Heart right ventricle (tissue), 16 donors: ENCODE measurements at regions not wholly inside any gene's neighbourhood (a gene's known extent, or its start where the extent isn't known, plus 50 kb on each side); places are given as distances from the start of the nearest gene placed in this dataset.
A peak's percentile ranks its signal among the peaks of the same experiment; 100 is the strongest.

ENCODE experiments used
- ATAC-seq, 8 donors: fragments of 200-7000 bp; cut with Tn5 transposase; one replicate each; pipeline ENCODE4 v1.9.1; 2020; ENCODE audit warnings: mild to moderate bottlenecking in 8 of 8, moderate library complexity in 8 of 8, moderate number of reproducible peaks in 1 of 8
- DNase-seq, 2 donors: peaks; one replicate each; pipeline ENCODE4 v3.0.0-alpha.2; 2020
- H3K27ac ChIP-seq, 10 donors: fragments of 200-600 bp; sonication (generic) in 2 of 10; one replicate each; pipeline versions ENCODE4 v1.5.0 to v1.8.0; 2020 to 2022; ENCODE audit warnings: mild to moderate bottlenecking in 3 of 10
- H3K27me3 ChIP-seq, 7 donors: fragments of 200-600 bp; one replicate each; pipeline ENCODE4 v1.8.0; 2021 to 2022; ENCODE audit warnings: mild to moderate bottlenecking in 2 of 7
- H3K36me3 ChIP-seq, 9 donors: fragments of 200-600 bp; sonication (generic) in 1 of 9; one replicate each; pipeline versions ENCODE4 v1.5.0 to v1.8.0; 2020 to 2022; ENCODE audit warnings: mild to moderate bottlenecking in 2 of 9
- H3K4me1 ChIP-seq, 9 donors: fragments of 200-600 bp; sonication (generic) in 1 of 9; one replicate each; pipeline versions ENCODE4 v1.5.0 to v1.8.0; 2020 to 2022; ENCODE audit warnings: mild to moderate bottlenecking in 4 of 9
- H3K4me3 ChIP-seq, 10 donors: fragments of 200-600 bp; sonication (generic) in 2 of 10; one replicate each; pipeline versions ENCODE4 v1.5.0 to v1.8.0; 2020 to 2022; ENCODE audit warnings: mild to moderate bottlenecking in 7 of 10, moderate library complexity in 2 of 10
- H3K9me3 ChIP-seq, 11 donors: fragments of 200-600 bp in 10 of 11; sonication (generic) in 2 of 11; one replicate each; pipeline versions ENCODE4 v1.5.0 to v1.8.0; 2013 to 2022; ENCODE audit warnings: mild to moderate bottlenecking in 2 of 11, control low read depth in 1 of 11, moderate library complexity in 1 of 11
- CTCF ChIP-seq, 9 donors: fragments of 200-600 bp; sonication (generic) in 2 of 9; IDR thresholded peaks; one replicate each; pipeline versions ENCODE4 v1.5.0 to v1.8.0; 2021 to 2022; ENCODE audit warnings: antibody characterized with exemption in 9 of 9, mild to moderate bottlenecking in 5 of 9, moderate library complexity in 1 of 9
- WGBS, 2 donors: extraction: QIAGEN DNeasy Blood & Tissue Kit; methylation state at CpG; one replicate each; pipeline ENCODE4 v1.1.7; 2013; ENCODE audit warnings: inconsistent platforms in 1 of 2; 5-methylcytosine and 5-hydroxymethylcytosine counted together
- intact Hi-C, 10 donors: fragments of 100-400 bp; cut with DNase I; formaldehyde crosslinking; loops; one replicate each; pipeline versions ENCODE4 v1.11.1 to v1.14.2; 2022
- donor health status: Arrhythmogenic right ventricular cardiomyopathy.
- donor health status: ischemic (EF 13 %, LVEDD 7.1; RV severe dilation, severe dysfunction).
- donor health status: healthy with polysubstance abuse.
- donor health status: DM: no; HTN: yes; CAD: no.
- donor health status: DM: no; HTN: no; CAD: no.
- donor health status: ischemic (EF 25% LVEDD 6.9; RV normal size, moderate dysfunction).
- donor health status: ischemic (EF 25% LVEDD 5.7; RV mildly dilated, moderate dysfunction).
- donor health status: healthy.
- donor health status: DM: yes; HTN: yes; CAD: no.
- donor health status: Ischemic cardiomyopathy.
- donor health status: ischemic (EF 35%, LVEDD 5.7; RV mildly dilated, moderate dysfunction).
- donor health status: nonischemic (EF 11% LVEDD 7.7; RV severe dilation, severe dysfunction).
- donor health status: DM: yes; HTN: yes; CAD: no.
- donor health status: PGD.
- donor health status: ischemic (EF 29% LVEDD 5.4; RV normal size, mild dysfunction).
- donor health status: nonischemic (EF 23%, LVEDD 6.1; RV moderate dilation, normal function).

DNA sequence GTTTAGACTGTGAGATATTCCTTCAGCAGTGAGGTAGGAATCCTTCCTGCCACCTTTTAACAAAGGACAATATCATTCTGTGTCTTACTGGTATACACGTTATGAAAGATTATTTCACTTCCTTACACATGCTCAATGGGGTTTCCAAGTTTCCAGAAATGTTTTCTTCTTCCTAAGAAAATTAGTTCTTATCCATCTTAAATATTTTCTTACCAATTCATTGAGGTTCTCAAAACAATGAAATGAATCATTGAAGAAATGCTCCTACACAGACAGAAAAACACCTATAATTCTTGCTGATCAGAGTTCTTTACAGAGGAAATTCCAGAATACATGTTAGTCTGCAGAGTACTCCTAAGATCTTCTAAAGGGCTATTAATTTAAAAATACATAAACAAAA, 51.4 kb upstream of the SEC61G start:
- TF ChIP-seq CTCF (IDR thresholded peaks at IDR 0.05) = no peak
- 49 to 51% methylated on average over 1 of the region's 1 CpG for WGBS, 2 donors
- H3K9me3 ChIP-seq = no peaks in the 10 kb centered on the region

GRCh38 chr7:54811041-54811845, 52.2 kb upstream of the SEC61G start:
- TF ChIP-seq CTCF (IDR thresholded peaks at IDR 0.05) = no peak
- Histone ChIP-seq H3K4me3 (no peak overlapping the region), H3K36me3 (no peaks in the 10 kb centered on the region), H3K9me3 (no peaks in the 10 kb centered on the region), H3K4me1 (peaks cover 5 to 43% (median 27%) of the 10 kb centered on the region in 9 donors), H3K27ac (peak overlapping the region in 9 of 10 donors; percentile 24 to 77 (median 58)), H3K27me3 (no peaks in the 10 kb centered on the region)
- WGBS, 2 donors = 45 to 49% methylated on average over 5 of the region's 5 CpGs
- intact Hi-C loops = no loop called here
- ATAC-seq = peak in 7 of 8 donors; percentile 48 to 90 (median 77)
- DNase-seq = no peak

More for the DNA sequence above, 51.4 kb upstream of the SEC61G start:
- Histone ChIP-seq H3K27me3 (no peaks in the 10 kb centered on the region), H3K27ac (peak overlapping the region in 6 of 10 donors; percentile 41 to 72 (median 62)), H3K36me3 (no peaks in the 10 kb centered on the region), H3K4me3 (no peak overlapping the region), H3K4me1 (peaks cover 5 to 43% (median 27%) of the 10 kb centered on the region in 9 donors)
- no peak for DNase-seq
- intact Hi-C loops = no loop called here
- no peak for ATAC-seq

GRCh38 chr7:54811846-54812254, 52.8 kb upstream of the SEC61G start:
- peak overlapping the region in 8 of 10 donors; percentile 41 to 77 (median 62) for H3K27ac ChIP-seq
- WGBS, 2 donors = 58 to 64% methylated on average over 8 of the region's 8 CpGs
- no peak for TF ChIP-seq CTCF (IDR thresholded peaks at IDR 0.05)
- H3K36me3 ChIP-seq = no peaks in the 10 kb centered on the region
- peak in 1 of 2 donors; percentile 14 for DNase-seq
- H3K9me3 ChIP-seq = peaks cover 0 to 2% (median 0%) of the 10 kb centered on the region in 11 donors
- intact Hi-C loops = no loop called here
- H3K27me3 ChIP-seq = no peaks in the 10 kb centered on the region
- H3K4me3 ChIP-seq = no peak overlapping the region
- ATAC-seq = peak in 7 of 8 donors; percentile 47 to 70 (median 51)
- peaks cover 5 to 46% (median 27%) of the 10 kb centered on the region in 9 donors for H3K4me1 ChIP-seq

GRCh38 chr7:54812756-54813322, 53.8 kb upstream of the SEC61G start:
- TF ChIP-seq CTCF (IDR thresholded peaks at IDR 0.05) = no peak
- no peak for ATAC-seq
- Histone ChIP-seq H3K4me1 (peaks cover 5 to 46% (median 27%) of the 10 kb centered on the region in 9 donors), H3K4me3 (no peak overlapping the region), H3K27ac (peak overlapping the region in 3 of 10 donors; percentile 27 to 70 (median 66)), H3K9me3 (peaks cover 0 to 2% (median 0%) of the 10 kb centered on the region in 11 donors), H3K27me3 (no peaks in the 10 kb centered on the region), H3K36me3 (no peaks in the 10 kb centered on the region)
- intact Hi-C loops = no loop called here
- DNase-seq = no peak
- 88 to 89% methylated on average over 4 of the region's 4 CpGs for WGBS, 2 donors
